IMR-90 (cell line): ENCODE measurements at regions not wholly inside any gene's neighbourhood (a gene's known extent, or its start where the extent isn't known, plus 50 kb on each side); places are given as distances from the start of the nearest gene placed in this dataset.

Experiments used
- BHLHE40 ChIP-seq: fragments of 150-350 bp; IDR thresholded peaks from 2 replicates; pipeline ENCODE4 v1.6.1; 2016; ENCODE audit warnings: mild to moderate bottlenecking, low read depth, low read length
- CEBPB ChIP-seq: IDR thresholded peaks from 2 replicates; pipeline ENCODE4 v1.6.1; 2012; ENCODE audit warnings: low read depth, low read length, improper control_type of control experiment
- CTCF ChIP-seq: conservative IDR thresholded peaks from 2 replicates; pipeline ENCODE4 v1.5.1; 2012; ENCODE audit warnings: mild to moderate bottlenecking, low read depth, low read length, improper control_type of control experiment
- MXI1 ChIP-seq: IDR thresholded peaks from 2 replicates; pipeline ENCODE4 v1.6.1; 2012; ENCODE audit warnings: low read depth, mild to moderate bottlenecking, low read length, moderate library complexity, borderline replicate concordance
- POLR2A ChIP-seq: IDR thresholded peaks from 2 replicates; pipeline ENCODE4 v1.6.1; 2012; ENCODE audit warnings: mild to moderate bottlenecking, low read depth, low read length
- RCOR1 ChIP-seq: IDR thresholded peaks from 2 replicates; pipeline ENCODE4 v1.6.1; 2012; ENCODE audit warnings: mild to moderate bottlenecking, low read length, improper control_type of control experiment; ENCODE audit not compliant: insufficient replicate concordance
- RFX5 ChIP-seq: IDR thresholded peaks from 2 replicates; pipeline ENCODE4 v1.8.0; 2012; ENCODE audit warnings: low read depth, mild to moderate bottlenecking, low read length, moderate library complexity
- SMC3 ChIP-seq: fragments of 150-350 bp; IDR thresholded peaks from 2 replicates; pipeline ENCODE4 v1.6.1; 2016; ENCODE audit warnings: low read depth, mild to moderate bottlenecking, antibody characterized with exemption, low read length, moderate library complexity

- TF ChIP-seq CTCF (no peak), POLR2A (no peak), SMC3 (no peak), BHLHE40 (no peak), RCOR1 (no peak), CEBPB (no peak), MXI1 (no peak), RFX5 (no peak)
These were observed 68.1 kb upstream of the TBXT start for GRCh38 chr6:166235666-166236292.
